H7 (cell line): ENCODE measurements at regions not wholly inside any gene's neighbourhood (a gene's known extent, or its start where the extent isn't known, plus 50 kb on each side); places are given as distances from the start of the nearest gene placed in this dataset.
"Not testable (repeated sequence)": the region's sequence is repeated elsewhere in the genome, so short reads cannot be mapped to it uniquely, and the experiment has no call there.

Source experiments
- DNase-seq: peaks from one replicate; pipeline ENCODE4 v3.0.0; 2012
- H3K27me3 ChIP-seq: 2 replicates; pipeline ENCODE4 v1.6.0; 2011; ENCODE audit warnings: mild to moderate bottlenecking, low read length; ENCODE audit not compliant: control insufficient read depth, insufficient read depth
- H3K36me3 ChIP-seq: replicated peaks from 2 replicates; pipeline ENCODE4 v1.5.1; 2011; ENCODE audit warnings: low read length; ENCODE audit not compliant: control insufficient read depth, insufficient read depth
- H3K4me3 ChIP-seq: 2 replicates; pipeline ENCODE4 v1.5.1; 2011; ENCODE audit warnings: low read depth, mild to moderate bottlenecking, control low read depth, low read length, moderate library complexity; ENCODE audit not compliant: insufficient read depth

GRCh38 chr4:189202869-189203271 lies 737.8 kb upstream of the FRG1 start:
- no peak for DNase-seq
- Histone ChIP-seq H3K36me3 (no peaks in the 10 kb centered on the region), H3K4me3 (no peak overlapping the region), H3K27me3 (no peaks in the 10 kb centered on the region)

- H3K4me3 ChIP-seq, result no peak overlapping the region
- H3K36me3 ChIP-seq, result no peaks in the 10 kb centered on the region
- H3K27me3 ChIP-seq, result no peaks in the 10 kb centered on the region
- DNase-seq, result no peak
Observed at GRCh38 chr4:189204616-189205015, 736.1 kb upstream of the FRG1 start.

GRCh38 chr4:189206953-189207352 lies 733.7 kb upstream of the FRG1 start:
- no peak overlapping the region for H3K4me3 ChIP-seq
- H3K36me3 ChIP-seq, result no peaks in the 10 kb centered on the region
- H3K27me3 ChIP-seq, result no peaks in the 10 kb centered on the region
- DNase-seq, result no peak

- no peak for DNase-seq
- Histone ChIP-seq H3K27me3 (no peaks in the 10 kb centered on the region), H3K36me3 (no peaks in the 10 kb centered on the region), H3K4me3 (no peak overlapping the region)
Observed at GRCh38 chr4:189207872-189208271, 732.8 kb upstream of the FRG1 start.

- Histone ChIP-seq H3K27me3 (no peaks in the 10 kb centered on the region), H3K36me3 (no peaks in the 10 kb centered on the region), H3K4me3 (no peak overlapping the region)
- no peak for DNase-seq
Observed at GRCh38 chr4:189215574-189215973, 725.1 kb upstream of the FRG1 start.

GRCh38 chr4:189221691-189222090 lies 719.0 kb upstream of the FRG1 start:
- no peak overlapping the region for H3K4me3 ChIP-seq
- no peak for DNase-seq
- no peaks in the 10 kb centered on the region for H3K36me3 ChIP-seq
- no peaks in the 10 kb centered on the region for H3K27me3 ChIP-seq

GRCh38 chr4:189228726-189229125 lies 711.9 kb upstream of the FRG1 start:
- H3K27me3 ChIP-seq, result no peaks in the 10 kb centered on the region
- DNase-seq, result no peak

GRCh38 chr4:189232274-189232673 lies 708.4 kb upstream of the FRG1 start:
- H3K27me3 ChIP-seq, result no peaks in the 10 kb centered on the region
- no peak overlapping the region for H3K4me3 ChIP-seq
- no peaks in the 10 kb centered on the region for H3K36me3 ChIP-seq
- DNase-seq, result no peak

More at GRCh38 chr4:189228726-189229125, 711.9 kb upstream of the FRG1 start:
- no peak overlapping the region for H3K4me3 ChIP-seq
- no peaks in the 10 kb centered on the region for H3K36me3 ChIP-seq

GRCh38 chr4:189233754-189234153 lies 706.9 kb upstream of the FRG1 start:
- DNase-seq, H3K27me3 ChIP-seq, H3K4me3 ChIP-seq, H3K36me3 ChIP-seq: not testable (repeated sequence)

- not testable (repeated sequence) for H3K4me3 ChIP-seq, H3K36me3 ChIP-seq, H3K27me3 ChIP-seq, DNase-seq
Observed at GRCh38 chr4:189234948-189235347, 705.7 kb upstream of the FRG1 start.

GRCh38 chr4:189235599-189235998 lies 705.1 kb upstream of the FRG1 start:
- no peaks in the 10 kb centered on the region for H3K27me3 ChIP-seq
- DNase-seq, result no peak
- no peak overlapping the region for H3K4me3 ChIP-seq
- H3K36me3 ChIP-seq, result no peaks in the 10 kb centered on the region

GRCh38 chr4:189236321-189236720 lies 704.4 kb upstream of the FRG1 start:
- H3K36me3 ChIP-seq, H3K4me3 ChIP-seq, DNase-seq: not testable (repeated sequence)

GRCh38 chr4:189237340-189237739 lies 703.3 kb upstream of the FRG1 start:
- no peaks in the 10 kb centered on the region for H3K27me3 ChIP-seq
- no peak for DNase-seq
- no peaks in the 10 kb centered on the region for H3K36me3 ChIP-seq
- H3K4me3 ChIP-seq, result no peak overlapping the region

More at GRCh38 chr4:189236321-189236720, 704.4 kb upstream of the FRG1 start:
- H3K27me3 ChIP-seq, result not testable (repeated sequence)

GRCh38 chr4:189255636-189256035 lies 685.0 kb upstream of the FRG1 start:
- no peak overlapping the region for H3K4me3 ChIP-seq

GRCh38 chr4:189261475-189261874 lies 679.2 kb upstream of the FRG1 start:
- no peak overlapping the region for H3K4me3 ChIP-seq
- DNase-seq, result no peak
- no peaks in the 10 kb centered on the region for H3K27me3 ChIP-seq
- H3K36me3 ChIP-seq, result no peaks in the 10 kb centered on the region

More at GRCh38 chr4:189255636-189256035, 685.0 kb upstream of the FRG1 start:
- Histone ChIP-seq H3K27me3 (no peaks in the 10 kb centered on the region), H3K36me3 (no peaks in the 10 kb centered on the region)
- no peak for DNase-seq

GRCh38 chr4:189265515-189265914 lies 675.2 kb upstream of the FRG1 start:
- Histone ChIP-seq H3K36me3 (no peaks in the 10 kb centered on the region), H3K27me3 (no peaks in the 10 kb centered on the region), H3K4me3 (no peak overlapping the region)
- no peak for DNase-seq
